Gastroesophageal sphincter (tissue), 3 donors: ENCODE measurements at regions not wholly inside any gene's neighbourhood (a gene's known extent, or its start where the extent isn't known, plus 50 kb on each side); places are given as distances from the start of the nearest gene placed in this dataset.

Experiments used
- CTCF ChIP-seq, 4 experiments: fragments of 200-600 bp in 2 of 4; fragments of 450-650 bp in 2 of 4; sonication (generic) in 1 of 4; IDR thresholded peaks; one replicate each; pipeline ENCODE4 v1.5.1; 2017 to 2019; ENCODE audit warnings: antibody characterized with exemption in 4 of 4, mild to moderate bottlenecking in 2 of 4, moderate library complexity in 2 of 4
- EP300 ChIP-seq: sonication (generic); formaldehyde crosslinking; IDR thresholded peaks from one replicate; pipeline ENCODE4 v1.6.1; 2017; ENCODE audit warnings: antibody characterized with exemption, mild to moderate bottlenecking
- POLR2A ChIP-seq, 2 donors: fragments of 450-650 bp; IDR thresholded peaks; one replicate each; pipeline ENCODE4 v1.6.1; 2017; ENCODE audit warnings: antibody characterized with exemption in 2 of 2, mild to moderate bottlenecking in 2 of 2, moderate library complexity in 1 of 2

GRCh38 chr7:26937306-26937705 lies 72.9 kb upstream of the SKAP2 start:
- TF ChIP-seq CTCF (IDR thresholded peaks at IDR 0.05) (no peak), EP300 (no peak), POLR2A (IDR thresholded peaks at IDR 0.05) (no peak)
